HepG2 (cell line): ENCODE measurements at regions not wholly inside any gene's neighbourhood (a gene's known extent, or its start where the extent isn't known, plus 50 kb on each side); places are given as distances from the start of the nearest gene placed in this dataset.
A peak's percentile ranks its signal among the peaks of the same experiment; 100 is the strongest.

Source experiments
- FOXA1 ChIP-seq, 2 experiments: fragments of 450-650 bp in 1 of 2; sonication (generic) in 1 of 2; formaldehyde crosslinking in 1 of 2; IDR thresholded peaks; 2 replicates each; pipeline versions ENCODE4 v1.4.0 to v1.6.1; 2016 to 2020; ENCODE audit warnings: missing genetic modification reagents in 1 of 2
- GATAD1 ChIP-seq: IDR thresholded peaks from 2 replicates; pipeline ENCODE4 v1.6.1; 2016; ENCODE audit warnings: missing genetic modification reagents, missing compliant biosample characterization
- HNRNPLL ChIP-seq: fragments of 200-400 bp; formaldehyde crosslinking; IDR thresholded peaks from 2 replicates; pipeline ENCODE4 v1.6.1; 2017; ENCODE audit warnings: mild to moderate bottlenecking, low read depth, low read length; ENCODE audit not compliant: poor library complexity, severe bottlenecking
- PHB2 ChIP-seq: fragments of 450-650 bp; IDR thresholded peaks from 2 replicates; pipeline ENCODE4 v1.6.1; 2018; ENCODE audit not compliant: partially characterized antibody
- PITX1 ChIP-seq: sonication (generic); formaldehyde crosslinking; IDR thresholded peaks from 2 replicates; pipeline ENCODE4 v1.5.1; 2020; ENCODE audit warnings: mild to moderate bottlenecking, missing genetic modification reagents
- RBM39 ChIP-seq: fragments of 200-400 bp; formaldehyde crosslinking; IDR thresholded peaks from one replicate; pipeline ENCODE4 v1.6.1; 2018; ENCODE audit warnings: antibody characterized with exemption, mild to moderate bottlenecking, low read depth, low read length; ENCODE audit not compliant: poor library complexity, severe bottlenecking
- ZBTB8A ChIP-seq: sonication (generic); formaldehyde crosslinking; IDR thresholded peaks from 2 replicates; pipeline ENCODE4 v1.4.0; 2020; ENCODE audit warnings: mild to moderate bottlenecking, low read depth, missing genetic modification reagents, borderline replicate concordance
- ZNF383 ChIP-seq: sonication (generic); formaldehyde crosslinking; IDR thresholded peaks from 2 replicates; pipeline ENCODE4 v1.4.0; 2020; ENCODE audit warnings: missing genetic modification reagents, mild to moderate bottlenecking, borderline replicate concordance
- ZNF598 ChIP-seq: sonication (generic); formaldehyde crosslinking; IDR thresholded peaks from 2 replicates; pipeline ENCODE4 v1.5.1; 2020; ENCODE audit warnings: mild to moderate bottlenecking, missing genetic modification reagents, borderline replicate concordance
- ZNF850 ChIP-seq: sonication (generic); formaldehyde crosslinking; conservative IDR thresholded peaks from 2 replicates; pipeline ENCODE4 v1.9.0; 2021; ENCODE audit warnings: mild to moderate bottlenecking, missing genetic modification reagents
- TF ChIP-seq, protein P1 (sequence below), 2 experiments: IDR thresholded peaks; 2 replicates each; pipeline ENCODE4 v1.6.1; 2011 to 2012; ENCODE audit warnings: low read length in 2 of 2, borderline replicate concordance in 1 of 2, low read depth in 1 of 2, mild to moderate bottlenecking in 1 of 2, moderate library complexity in 1 of 2
- TF ChIP-seq, protein P2 (sequence below): conservative IDR thresholded peaks from 2 replicates; pipeline ENCODE4 v1.6.1; 2018; ENCODE audit warnings: missing genetic modification reagents
- TF ChIP-seq, protein P3 (sequence below): sonication (generic); formaldehyde crosslinking; IDR thresholded peaks from 2 replicates; pipeline ENCODE4 v1.4.0; 2020; ENCODE audit warnings: missing genetic modification reagents, borderline replicate concordance
- TF ChIP-seq, protein P4 (sequence below): sonication (generic); formaldehyde crosslinking; IDR thresholded peaks from 2 replicates; pipeline ENCODE4 v1.5.1; 2020; ENCODE audit warnings: mild to moderate bottlenecking, missing genetic modification reagents

DNA sequence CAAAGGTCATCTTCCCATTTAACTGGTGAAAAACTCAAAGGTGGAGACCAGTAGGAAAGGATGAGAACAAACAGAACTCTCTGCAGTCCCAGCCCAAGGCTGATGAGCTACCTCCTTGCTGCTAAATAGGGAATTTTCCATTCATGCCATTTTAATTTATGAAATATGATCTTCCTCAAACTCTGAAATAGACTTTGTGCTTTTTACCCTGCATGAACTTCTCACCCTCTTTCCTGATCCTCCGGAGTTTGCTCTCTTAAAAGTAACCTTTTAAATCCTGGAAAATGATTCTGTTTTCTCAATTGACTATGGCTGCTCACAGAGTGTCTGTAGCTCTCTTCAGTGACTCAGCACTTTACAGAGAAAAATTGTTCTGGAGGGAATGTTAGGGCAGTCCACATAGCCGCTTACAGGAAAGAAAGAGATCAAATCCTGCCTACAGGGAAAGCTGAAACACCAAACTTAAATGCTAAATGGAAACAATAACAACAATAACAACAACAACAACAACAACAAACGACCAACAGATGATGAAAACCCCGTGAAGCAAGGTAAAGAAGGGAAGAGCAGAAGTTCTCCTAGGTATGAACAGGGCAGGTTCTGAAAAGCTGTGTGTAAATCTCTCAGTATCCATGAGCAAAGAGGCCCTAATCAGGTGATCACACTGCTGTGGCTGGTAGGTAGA lies 79.8 kb upstream of the SESTD1 start (continued):
- TF ChIP-seq HNRNPLL (no peak), ZNF383 (CRISPR knock-in tag) (no peak; the same call in 1 of the 2 replicates), RBM39 (no peak), PITX1 (no peak), ZBTB8A (CRISPR knock-in tag) (no peak), ZNF598 (CRISPR knock-in tag) (no peak), FOXA1 (IDR thresholded peaks at IDR 0.05) (no peak), FOXA1 (CRISPR knock-in tag; IDR thresholded peaks at IDR 0.05) (no peak), GATAD1 (CRISPR knock-in tag) (0 out of 2 replicates have a peak, but pooled peaks have one; percentile 27), PHB2 (no peak), ZNF850 (no peak)
- TF ChIP-seq, protein P1, sequence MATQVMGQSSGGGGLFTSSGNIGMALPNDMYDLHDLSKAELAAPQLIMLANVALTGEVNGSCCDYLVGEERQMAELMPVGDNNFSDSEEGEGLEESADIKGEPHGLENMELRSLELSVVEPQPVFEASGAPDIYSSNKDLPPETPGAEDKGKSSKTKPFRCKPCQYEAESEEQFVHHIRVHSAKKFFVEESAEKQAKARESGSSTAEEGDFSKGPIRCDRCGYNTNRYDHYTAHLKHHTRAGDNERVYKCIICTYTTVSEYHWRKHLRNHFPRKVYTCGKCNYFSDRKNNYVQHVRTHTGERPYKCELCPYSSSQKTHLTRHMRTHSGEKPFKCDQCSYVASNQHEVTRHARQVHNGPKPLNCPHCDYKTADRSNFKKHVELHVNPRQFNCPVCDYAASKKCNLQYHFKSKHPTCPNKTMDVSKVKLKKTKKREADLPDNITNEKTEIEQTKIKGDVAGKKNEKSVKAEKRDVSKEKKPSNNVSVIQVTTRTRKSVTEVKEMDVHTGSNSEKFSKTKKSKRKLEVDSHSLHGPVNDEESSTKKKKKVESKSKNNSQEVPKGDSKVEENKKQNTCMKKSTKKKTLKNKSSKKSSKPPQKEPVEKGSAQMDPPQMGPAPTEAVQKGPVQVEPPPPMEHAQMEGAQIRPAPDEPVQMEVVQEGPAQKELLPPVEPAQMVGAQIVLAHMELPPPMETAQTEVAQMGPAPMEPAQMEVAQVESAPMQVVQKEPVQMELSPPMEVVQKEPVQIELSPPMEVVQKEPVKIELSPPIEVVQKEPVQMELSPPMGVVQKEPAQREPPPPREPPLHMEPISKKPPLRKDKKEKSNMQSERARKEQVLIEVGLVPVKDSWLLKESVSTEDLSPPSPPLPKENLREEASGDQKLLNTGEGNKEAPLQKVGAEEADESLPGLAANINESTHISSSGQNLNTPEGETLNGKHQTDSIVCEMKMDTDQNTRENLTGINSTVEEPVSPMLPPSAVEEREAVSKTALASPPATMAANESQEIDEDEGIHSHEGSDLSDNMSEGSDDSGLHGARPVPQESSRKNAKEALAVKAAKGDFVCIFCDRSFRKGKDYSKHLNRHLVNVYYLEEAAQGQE (IDR thresholded peaks at IDR 0.05; ENCODE audit: borderline replicate concordance in 1 of 2, low read depth in 1 of 2, low read length in 2 of 2) = peak in 1 of 2 experiments; percentile 61; a peak in 2 of 4 replicates
- TF ChIP-seq, protein P2, sequence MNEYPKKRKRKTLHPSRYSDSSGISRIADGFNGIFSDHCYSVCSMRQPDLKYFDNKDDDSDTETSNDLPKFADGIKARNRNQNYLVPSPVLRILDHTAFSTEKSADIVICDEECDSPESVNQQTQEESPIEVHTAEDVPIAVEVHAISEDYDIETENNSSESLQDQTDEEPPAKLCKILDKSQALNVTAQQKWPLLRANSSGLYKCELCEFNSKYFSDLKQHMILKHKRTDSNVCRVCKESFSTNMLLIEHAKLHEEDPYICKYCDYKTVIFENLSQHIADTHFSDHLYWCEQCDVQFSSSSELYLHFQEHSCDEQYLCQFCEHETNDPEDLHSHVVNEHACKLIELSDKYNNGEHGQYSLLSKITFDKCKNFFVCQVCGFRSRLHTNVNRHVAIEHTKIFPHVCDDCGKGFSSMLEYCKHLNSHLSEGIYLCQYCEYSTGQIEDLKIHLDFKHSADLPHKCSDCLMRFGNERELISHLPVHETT (CRISPR knock-in tag) = no peak
- TF ChIP-seq, protein P3, sequence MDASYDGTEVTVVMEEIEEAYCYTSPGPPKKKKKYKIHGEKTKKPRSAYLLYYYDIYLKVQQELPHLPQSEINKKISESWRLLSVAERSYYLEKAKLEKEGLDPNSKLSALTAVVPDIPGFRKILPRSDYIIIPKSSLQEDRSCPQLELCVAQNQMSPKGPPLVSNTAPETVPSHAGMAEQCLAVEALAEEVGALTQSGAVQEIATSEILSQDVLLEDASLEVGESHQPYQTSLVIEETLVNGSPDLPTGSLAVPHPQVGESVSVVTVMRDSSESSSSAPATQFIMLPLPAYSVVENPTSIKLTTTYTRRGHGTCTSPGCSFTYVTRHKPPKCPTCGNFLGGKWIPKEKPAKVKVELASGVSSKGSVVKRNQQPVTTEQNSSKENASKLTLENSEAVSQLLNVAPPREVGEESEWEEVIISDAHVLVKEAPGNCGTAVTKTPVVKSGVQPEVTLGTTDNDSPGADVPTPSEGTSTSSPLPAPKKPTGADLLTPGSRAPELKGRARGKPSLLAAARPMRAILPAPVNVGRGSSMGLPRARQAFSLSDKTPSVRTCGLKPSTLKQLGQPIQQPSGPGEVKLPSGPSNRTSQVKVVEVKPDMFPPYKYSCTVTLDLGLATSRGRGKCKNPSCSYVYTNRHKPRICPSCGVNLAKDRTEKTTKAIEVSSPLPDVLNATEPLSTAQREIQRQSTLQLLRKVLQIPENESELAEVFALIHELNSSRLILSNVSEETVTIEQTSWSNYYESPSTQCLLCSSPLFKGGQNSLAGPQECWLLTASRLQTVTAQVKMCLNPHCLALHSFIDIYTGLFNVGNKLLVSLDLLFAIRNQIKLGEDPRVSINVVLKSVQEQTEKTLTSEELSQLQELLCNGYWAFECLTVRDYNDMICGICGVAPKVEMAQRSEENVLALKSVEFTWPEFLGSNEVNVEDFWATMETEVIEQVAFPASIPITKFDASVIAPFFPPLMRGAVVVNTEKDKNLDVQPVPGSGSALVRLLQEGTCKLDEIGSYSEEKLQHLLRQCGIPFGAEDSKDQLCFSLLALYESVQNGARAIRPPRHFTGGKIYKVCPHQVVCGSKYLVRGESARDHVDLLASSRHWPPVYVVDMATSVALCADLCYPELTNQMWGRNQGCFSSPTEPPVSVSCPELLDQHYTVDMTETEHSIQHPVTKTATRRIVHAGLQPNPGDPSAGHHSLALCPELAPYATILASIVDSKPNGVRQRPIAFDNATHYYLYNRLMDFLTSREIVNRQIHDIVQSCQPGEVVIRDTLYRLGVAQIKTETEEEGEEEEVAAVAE = no peak
- TF ChIP-seq, protein P4, sequence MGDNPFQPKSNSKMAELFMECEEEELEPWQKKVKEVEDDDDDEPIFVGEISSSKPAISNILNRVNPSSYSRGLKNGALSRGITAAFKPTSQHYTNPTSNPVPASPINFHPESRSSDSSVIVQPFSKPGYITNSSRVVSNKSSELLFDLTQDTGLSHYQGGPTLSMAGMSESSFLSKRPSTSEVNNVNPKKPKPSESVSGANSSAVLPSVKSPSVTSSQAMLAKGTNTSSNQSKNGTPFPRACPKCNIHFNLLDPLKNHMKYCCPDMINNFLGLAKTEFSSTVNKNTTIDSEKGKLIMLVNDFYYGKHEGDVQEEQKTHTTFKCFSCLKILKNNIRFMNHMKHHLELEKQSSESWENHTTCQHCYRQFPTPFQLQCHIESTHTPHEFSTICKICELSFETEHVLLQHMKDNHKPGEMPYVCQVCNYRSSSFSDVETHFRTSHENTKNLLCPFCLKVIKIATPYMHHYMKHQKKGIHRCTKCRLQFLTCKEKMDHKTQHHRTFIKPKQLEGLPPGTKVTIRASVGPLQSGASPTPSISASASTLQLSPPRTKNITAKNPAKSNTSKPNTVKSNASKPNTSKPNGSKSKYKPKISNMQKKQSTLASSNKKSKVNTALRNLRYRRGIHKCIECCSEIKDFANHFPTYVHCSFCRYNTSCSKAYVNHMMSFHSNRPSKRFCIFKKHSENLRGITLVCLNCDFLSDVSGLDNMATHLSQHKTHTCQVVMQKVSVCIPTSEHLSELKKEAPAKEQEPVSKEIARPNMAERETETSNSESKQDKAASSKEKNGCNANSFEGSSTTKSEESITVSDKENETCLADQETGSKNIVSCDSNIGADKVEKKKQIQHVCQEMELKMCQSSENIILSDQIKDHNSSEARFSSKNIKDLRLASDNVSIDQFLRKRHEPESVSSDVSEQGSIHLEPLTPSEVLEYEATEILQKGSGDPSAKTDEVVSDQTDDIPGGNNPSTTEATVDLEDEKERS (CRISPR knock-in tag) = no peak
